ENCODE measurements at regions not wholly inside any gene's neighbourhood (a gene's known extent, or its start where the extent isn't known, plus 50 kb on each side); places are given as distances from the start of the nearest gene placed in this dataset.

- TF ChIP-seq CTCF (IDR thresholded peaks at IDR 0.05) = no peak
- TF ChIP-seq POLR2AphosphoS5 (IDR thresholded peaks at IDR 0.05) = no peak
- TF ChIP-seq EP300 (IDR thresholded peaks at IDR 0.05) = no peak
Observed at GRCh38 chr16:35931722-35932121, 2472.3 kb downstream of the TP53TG3F start.

Data from sigmoid colon (tissue), 4 donors.